GM21723 (cell line): ENCODE measurements at regions not wholly inside any gene's neighbourhood (a gene's known extent, or its start where the extent isn't known, plus 50 kb on each side); places are given as distances from the start of the nearest gene placed in this dataset.

ENCODE experiments used
- ATAC-seq: cut with Tn5 transposase; IDR thresholded peaks from one replicate; pipeline ENCODE4 v1.9.1; 2021; ENCODE audit warnings: mild to moderate bottlenecking, moderate library complexity; ENCODE audit not compliant: unreplicated experiment

DNA sequence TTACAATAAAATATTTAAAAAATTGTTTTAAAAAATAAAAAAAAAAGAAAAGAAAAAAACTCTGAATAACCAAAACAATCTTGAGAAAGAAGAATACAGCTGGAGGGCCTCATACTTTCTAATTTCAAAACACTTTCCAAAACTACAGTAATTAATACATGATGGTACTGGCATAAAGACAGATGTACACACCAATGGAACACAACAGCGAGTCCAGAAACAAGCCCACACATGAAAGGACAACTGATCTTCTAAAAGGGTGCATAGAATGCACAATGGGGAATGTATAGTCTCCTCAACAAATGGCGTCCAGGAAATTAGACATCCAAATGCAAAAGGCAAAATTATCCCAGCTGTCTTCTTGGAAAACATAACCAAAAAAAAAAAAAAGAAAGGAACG is 99.6 kb downstream of the LURAP1L start:
- no peak for ATAC-seq

- ATAC-seq: no peak
Observed at GRCh38 chr9:12875191-12875590, 100.4 kb downstream of the LURAP1L start.

DNA sequence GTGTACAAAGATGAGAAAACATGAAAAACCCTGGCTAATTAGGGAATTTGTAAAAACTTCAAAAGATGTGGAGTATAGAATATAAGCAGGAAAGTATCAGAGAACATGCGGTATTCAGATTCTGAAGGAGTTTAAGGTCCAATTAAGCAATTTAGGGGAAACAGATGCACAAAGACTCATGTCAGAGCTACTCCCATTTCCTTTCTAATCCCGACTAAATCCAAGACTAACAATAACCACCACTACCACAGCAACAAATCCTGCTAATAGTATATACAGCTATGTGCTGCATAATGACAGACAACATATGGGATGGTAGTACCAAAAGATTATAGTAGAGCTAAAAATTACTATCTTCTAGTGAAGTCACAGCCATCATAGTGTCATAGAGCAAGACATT is 102.1 kb downstream of the LURAP1L start:
- no peak for ATAC-seq

DNA sequence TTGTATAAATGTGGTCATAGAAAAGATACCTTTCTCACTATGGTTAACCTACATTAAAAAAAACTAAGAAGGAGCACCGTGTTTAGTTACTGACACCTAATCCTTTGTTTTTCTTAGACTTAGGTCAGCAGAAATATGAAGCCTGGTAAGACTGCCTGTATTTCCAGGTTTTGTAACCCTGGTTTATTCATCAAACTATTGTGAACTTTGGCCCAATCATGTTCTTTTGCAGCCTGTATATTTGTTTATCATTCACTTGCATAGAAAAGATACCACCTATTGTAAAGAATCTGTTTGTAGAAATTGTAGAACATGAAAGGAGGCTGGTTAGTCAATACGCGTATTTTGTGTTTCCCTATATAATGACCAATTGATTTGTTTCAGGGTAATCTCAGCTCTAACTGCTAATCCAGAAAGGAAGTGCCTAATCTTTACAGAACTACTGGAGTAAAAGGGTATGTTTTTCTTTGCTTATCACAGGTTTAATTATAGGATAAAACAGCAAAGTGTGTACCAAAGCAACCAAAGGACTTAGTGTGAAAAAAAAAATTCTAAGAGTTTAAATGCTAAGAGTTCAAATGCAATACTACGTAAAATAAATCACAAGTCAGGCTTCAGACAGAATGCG is 103.6 kb downstream of the LURAP1L start:
- ATAC-seq: no peak

DNA sequence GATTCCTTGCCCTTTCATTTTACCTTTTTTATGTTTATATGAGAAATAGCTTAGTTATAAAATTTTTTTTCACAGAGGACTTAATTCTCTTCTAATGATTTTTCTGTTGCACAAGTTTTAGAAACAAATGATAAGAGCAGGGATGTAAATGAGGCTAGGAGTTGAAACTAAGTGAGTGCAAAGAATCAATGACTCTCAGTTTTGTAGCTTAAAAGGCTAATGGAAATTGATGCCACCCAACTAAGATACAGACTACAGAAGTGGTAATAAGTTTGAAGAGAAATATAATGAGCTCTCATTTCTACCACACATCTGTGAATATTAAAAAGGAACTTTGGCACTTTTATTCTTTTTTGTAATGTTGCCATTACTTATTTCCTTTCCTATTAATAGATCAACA is 105.1 kb downstream of the LURAP1L start:
- ATAC-seq: no peak

DNA sequence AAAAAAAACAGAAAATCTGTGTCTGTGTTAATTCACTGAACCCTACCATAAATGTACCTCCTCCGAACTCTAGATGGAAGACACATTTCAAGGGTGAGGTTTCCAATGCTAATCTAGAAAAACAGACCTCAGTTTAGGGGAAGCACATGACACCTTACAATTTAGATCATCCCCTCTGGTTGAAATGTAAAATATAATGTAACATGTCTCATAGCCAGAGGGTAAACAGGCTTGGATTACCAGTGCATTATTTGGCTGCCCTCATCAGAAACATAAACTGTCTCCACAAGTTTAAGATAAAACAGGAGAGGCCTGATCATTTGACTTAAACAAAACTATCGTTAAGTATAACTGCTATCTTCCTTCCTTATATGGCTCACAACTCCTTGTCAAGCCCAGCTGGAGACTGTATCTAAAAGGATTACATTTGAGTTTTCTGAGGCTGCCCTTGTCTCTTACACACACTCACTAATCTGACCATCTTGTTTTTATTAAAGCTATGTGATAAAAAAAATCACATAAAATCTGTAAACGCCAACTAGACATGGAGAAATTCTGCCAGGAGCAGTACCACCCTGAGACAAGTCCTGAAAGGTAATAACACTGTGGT is 105.7 kb downstream of the LURAP1L start:
- ATAC-seq: no peak

GRCh38 chr9:12882430-12882829 is 107.6 kb downstream of the LURAP1L start:
- ATAC-seq: no peak

GRCh38 chr9:12884736-12885395 is 110.0 kb downstream of the LURAP1L start:
- no peak for ATAC-seq

DNA sequence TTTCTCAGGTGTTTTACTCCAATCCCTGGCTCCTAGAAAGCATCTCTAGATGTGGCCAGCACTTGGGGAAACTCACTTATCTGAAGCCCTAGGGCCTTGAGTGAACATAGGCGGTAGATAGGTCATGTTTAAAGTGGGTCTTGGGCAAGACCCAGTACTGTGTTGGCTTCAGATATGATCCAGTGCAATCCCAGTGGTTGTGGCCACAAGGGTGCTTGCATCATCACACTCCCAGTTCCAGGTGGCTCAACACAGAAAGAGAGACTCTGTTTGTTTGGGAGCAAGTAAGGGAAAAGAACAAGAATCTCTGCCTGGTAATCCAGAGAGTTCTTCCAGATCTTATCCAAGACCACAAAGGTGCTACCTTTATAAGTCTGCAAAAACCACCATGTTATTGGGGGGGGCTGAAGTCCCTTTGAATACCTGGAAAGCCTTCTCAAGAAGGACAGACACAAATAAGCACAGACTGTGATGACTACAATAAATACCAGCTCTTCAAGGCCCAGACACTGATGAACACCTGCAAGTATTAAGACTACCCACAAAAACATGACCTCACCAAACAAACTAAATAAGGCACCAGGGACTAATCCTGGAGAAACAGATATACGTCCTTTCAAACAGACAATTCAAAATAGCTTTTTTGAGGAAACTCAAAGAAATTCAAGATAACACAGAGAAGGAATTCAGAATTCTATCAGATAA is 114.7 kb downstream of the LURAP1L start:
- ATAC-seq: no peak

GRCh38 chr9:12891588-12891987 is 116.8 kb downstream of the LURAP1L start:
- no peak for ATAC-seq

- ATAC-seq: no peak
Observed at GRCh38 chr9:12903316-12903715, 128.5 kb downstream of the LURAP1L start.

- no peak for ATAC-seq
Observed at GRCh38 chr9:12904261-12905000, 129.6 kb downstream of the LURAP1L start.

- ATAC-seq: no peak
Observed at GRCh38 chr9:12906646-12907045, 131.8 kb downstream of the LURAP1L start.

- no peak for ATAC-seq
Observed at GRCh38 chr9:12908895-12909294, 134.1 kb downstream of the LURAP1L start.

DNA sequence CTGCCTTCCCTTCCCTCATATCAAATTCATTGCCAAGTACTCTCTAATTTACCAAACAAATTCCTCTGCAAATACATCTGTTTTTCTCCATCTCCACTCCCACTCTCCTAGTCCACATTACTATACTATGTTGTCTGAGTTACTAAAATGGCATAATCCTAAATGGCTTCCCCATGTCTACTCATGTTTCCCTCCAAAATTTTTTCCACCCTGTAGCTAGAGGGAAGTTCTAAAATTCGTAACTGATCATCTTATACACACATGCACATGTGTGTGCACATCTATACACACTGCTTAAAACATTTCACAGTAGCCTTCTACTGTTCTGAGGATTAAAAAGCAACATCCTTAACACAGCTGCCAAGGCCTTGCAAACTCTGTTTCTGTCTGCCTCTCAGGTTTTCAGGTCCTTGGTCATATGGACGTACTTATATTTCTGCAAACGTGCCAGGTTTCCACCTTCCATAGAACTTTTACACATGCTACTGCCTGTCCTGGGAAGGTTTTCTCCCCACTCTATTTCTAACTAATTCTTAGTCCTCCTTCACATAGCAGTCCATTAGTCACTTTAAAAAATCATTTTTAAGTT is 140.6 kb downstream of the LURAP1L start:
- no peak for ATAC-seq

- no peak for ATAC-seq
Observed at GRCh38 chr9:12916042-12916441, 141.2 kb downstream of the LURAP1L start.

- no peak for ATAC-seq
Observed at GRCh38 chr9:12920437-12920836, 145.6 kb downstream of the LURAP1L start.

GRCh38 chr9:12921621-12922020 is 146.8 kb downstream of the LURAP1L start:
- ATAC-seq: no peak

DNA sequence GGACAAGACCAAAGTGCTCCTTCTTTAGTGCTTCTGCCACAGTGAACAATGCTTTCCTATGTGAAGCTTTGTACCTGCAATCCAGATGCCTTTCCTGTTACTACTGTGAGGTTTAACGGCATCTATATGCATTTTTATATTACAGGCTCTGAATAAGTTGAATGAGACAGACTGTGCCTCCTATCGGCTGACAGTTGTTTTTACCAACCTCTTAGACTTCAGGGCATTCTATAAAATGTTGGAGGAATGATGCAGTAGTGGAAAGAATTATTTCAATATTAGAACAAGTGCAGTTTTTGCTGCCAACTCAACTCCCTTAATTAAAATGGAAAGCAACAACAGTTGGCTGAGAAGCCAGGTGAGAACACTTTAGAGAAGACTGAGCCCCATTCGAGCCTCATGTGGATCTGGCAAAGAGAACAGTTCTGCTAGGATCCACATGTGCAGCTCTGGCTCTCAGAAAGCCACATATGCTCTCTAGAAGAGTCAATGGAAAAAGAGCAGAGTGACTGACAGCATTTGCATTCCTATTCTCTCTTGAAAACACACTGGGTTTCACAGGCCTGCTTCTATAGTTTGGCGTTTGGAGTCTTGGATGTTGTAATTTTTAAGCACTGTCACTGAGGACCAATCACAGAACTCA is 147.5 kb downstream of the LURAP1L start:
- no peak for ATAC-seq

- no peak for ATAC-seq
Observed at GRCh38 chr9:12923468-12924009, 148.7 kb downstream of the LURAP1L start.
